ENCODE measurements at regions not wholly inside any gene's neighbourhood (a gene's known extent, or its start where the extent isn't known, plus 50 kb on each side); places are given as distances from the start of the nearest gene placed in this dataset.

DNA sequence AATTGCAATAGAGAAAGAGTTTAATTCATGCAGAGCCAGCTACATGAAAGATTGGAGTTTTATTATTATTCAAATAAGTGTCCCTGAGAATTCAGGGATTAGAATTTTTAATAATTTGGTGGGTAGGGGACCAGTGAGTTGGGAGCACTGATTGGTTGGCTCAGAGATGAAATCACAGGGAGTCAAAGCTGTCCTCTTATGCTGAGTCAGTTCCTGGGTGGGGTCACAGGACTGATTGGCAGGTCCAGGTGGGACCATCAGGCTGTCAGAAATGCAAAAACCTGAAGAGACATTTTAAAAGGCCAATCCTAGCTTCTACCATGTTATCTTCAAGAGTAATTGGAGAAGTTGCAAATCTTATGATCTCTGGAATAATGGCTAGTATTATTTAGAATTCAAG is 56.0 kb upstream of the KAT6B start:
- no peak for TF ChIP-seq CREB1 (IDR thresholded peaks at IDR 0.05; ENCODE audit: low read depth)
- TF ChIP-seq TEAD4 (IDR thresholded peaks at IDR 0.05) = no peak
- no peak for TF ChIP-seq ZBTB7A (IDR thresholded peaks at IDR 0.05; ENCODE audit: low read depth)
- TF ChIP-seq EP300 (IDR thresholded peaks at IDR 0.05; ENCODE audit: borderline replicate concordance) = no peak
- no peak for TF ChIP-seq EGR1 (IDR thresholded peaks at IDR 0.05)
- TF ChIP-seq USF1 (IDR thresholded peaks at IDR 0.05) = no peak
- no peak for TF ChIP-seq CEBPB (IDR thresholded peaks at IDR 0.05)
- TF ChIP-seq, protein P1, sequence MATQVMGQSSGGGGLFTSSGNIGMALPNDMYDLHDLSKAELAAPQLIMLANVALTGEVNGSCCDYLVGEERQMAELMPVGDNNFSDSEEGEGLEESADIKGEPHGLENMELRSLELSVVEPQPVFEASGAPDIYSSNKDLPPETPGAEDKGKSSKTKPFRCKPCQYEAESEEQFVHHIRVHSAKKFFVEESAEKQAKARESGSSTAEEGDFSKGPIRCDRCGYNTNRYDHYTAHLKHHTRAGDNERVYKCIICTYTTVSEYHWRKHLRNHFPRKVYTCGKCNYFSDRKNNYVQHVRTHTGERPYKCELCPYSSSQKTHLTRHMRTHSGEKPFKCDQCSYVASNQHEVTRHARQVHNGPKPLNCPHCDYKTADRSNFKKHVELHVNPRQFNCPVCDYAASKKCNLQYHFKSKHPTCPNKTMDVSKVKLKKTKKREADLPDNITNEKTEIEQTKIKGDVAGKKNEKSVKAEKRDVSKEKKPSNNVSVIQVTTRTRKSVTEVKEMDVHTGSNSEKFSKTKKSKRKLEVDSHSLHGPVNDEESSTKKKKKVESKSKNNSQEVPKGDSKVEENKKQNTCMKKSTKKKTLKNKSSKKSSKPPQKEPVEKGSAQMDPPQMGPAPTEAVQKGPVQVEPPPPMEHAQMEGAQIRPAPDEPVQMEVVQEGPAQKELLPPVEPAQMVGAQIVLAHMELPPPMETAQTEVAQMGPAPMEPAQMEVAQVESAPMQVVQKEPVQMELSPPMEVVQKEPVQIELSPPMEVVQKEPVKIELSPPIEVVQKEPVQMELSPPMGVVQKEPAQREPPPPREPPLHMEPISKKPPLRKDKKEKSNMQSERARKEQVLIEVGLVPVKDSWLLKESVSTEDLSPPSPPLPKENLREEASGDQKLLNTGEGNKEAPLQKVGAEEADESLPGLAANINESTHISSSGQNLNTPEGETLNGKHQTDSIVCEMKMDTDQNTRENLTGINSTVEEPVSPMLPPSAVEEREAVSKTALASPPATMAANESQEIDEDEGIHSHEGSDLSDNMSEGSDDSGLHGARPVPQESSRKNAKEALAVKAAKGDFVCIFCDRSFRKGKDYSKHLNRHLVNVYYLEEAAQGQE (IDR thresholded peaks at IDR 0.05; ENCODE audit: low read depth) = no peak
- no peak for TF ChIP-seq YY1 (IDR thresholded peaks at IDR 0.05; ENCODE audit: low read depth)
- no peak for TF ChIP-seq FOXM1 (IDR thresholded peaks at IDR 0.05; ENCODE audit: borderline replicate concordance, low read depth)
- no peak for TF ChIP-seq NFIC (IDR thresholded peaks at IDR 0.05)
- TF ChIP-seq TAF1 (IDR thresholded peaks at IDR 0.05; ENCODE audit: low read depth) = no peak
- no peak for TF ChIP-seq TCF12 (IDR thresholded peaks at IDR 0.05; ENCODE audit: low read depth)
- no peak for TF ChIP-seq RAD21 (IDR thresholded peaks at IDR 0.05; ENCODE audit: low read depth)
- no peak for TF ChIP-seq MAX (IDR thresholded peaks at IDR 0.05)

- TF ChIP-seq CEBPB (IDR thresholded peaks at IDR 0.05) (no peak), USF1 (IDR thresholded peaks at IDR 0.05) (no peak), RAD21 (IDR thresholded peaks at IDR 0.05; ENCODE audit: low read depth) (peak; percentile 18; the same call in 1 of the 2 replicates)
These were observed 55.3 kb upstream of the KAT6B start for GRCh38 chr10:74771054-74771453.

DNA sequence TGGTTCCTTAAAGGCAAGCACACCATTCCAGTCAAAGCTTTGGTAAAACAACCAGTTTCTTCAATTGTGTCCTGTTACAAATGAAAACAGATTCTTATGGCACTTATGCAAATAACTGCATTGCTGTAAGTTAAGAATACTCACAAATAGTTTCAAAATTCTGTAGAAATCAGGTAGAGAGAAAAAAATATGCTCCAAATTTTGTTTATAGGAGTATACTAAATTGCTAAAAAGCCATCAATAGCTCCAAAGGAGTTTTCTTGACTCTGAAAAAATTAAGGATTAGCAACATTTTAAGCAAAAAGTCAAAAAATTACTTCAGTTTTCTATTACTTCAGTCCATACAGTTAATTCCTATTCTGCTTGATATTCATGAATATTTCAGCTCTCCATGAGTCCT is 51.3 kb upstream of the KAT6B start:
- TF ChIP-seq TCF12 (IDR thresholded peaks at IDR 0.05; ENCODE audit: low read depth) = no peak
- no peak for TF ChIP-seq CEBPB (IDR thresholded peaks at IDR 0.05)
- no peak for TF ChIP-seq EP300 (IDR thresholded peaks at IDR 0.05; ENCODE audit: borderline replicate concordance)
- no peak for TF ChIP-seq TAF1 (IDR thresholded peaks at IDR 0.05; ENCODE audit: low read depth)
- TF ChIP-seq TEAD4 (IDR thresholded peaks at IDR 0.05) = no peak
- TF ChIP-seq YY1 (IDR thresholded peaks at IDR 0.05; ENCODE audit: low read depth) = no peak
- TF ChIP-seq FOXM1 (IDR thresholded peaks at IDR 0.05; ENCODE audit: borderline replicate concordance, low read depth) = no peak
- no peak for TF ChIP-seq USF1 (IDR thresholded peaks at IDR 0.05)
- no peak for TF ChIP-seq RAD21 (IDR thresholded peaks at IDR 0.05; ENCODE audit: low read depth)
- TF ChIP-seq EGR1 (IDR thresholded peaks at IDR 0.05) = no peak
- TF ChIP-seq, protein P1 (IDR thresholded peaks at IDR 0.05; ENCODE audit: low read depth) = no peak
- TF ChIP-seq NFIC (IDR thresholded peaks at IDR 0.05) = no peak
- no peak for TF ChIP-seq MAX (IDR thresholded peaks at IDR 0.05)
- TF ChIP-seq CREB1 (IDR thresholded peaks at IDR 0.05; ENCODE audit: low read depth) = no peak
- no peak for TF ChIP-seq ZBTB7A (IDR thresholded peaks at IDR 0.05; ENCODE audit: low read depth)

Data from Ishikawa (cell line).